ENCODE measurements at regions not wholly inside any gene's neighbourhood (a gene's known extent, or its start where the extent isn't known, plus 50 kb on each side); places are given as distances from the start of the nearest gene placed in this dataset.

DNA sequence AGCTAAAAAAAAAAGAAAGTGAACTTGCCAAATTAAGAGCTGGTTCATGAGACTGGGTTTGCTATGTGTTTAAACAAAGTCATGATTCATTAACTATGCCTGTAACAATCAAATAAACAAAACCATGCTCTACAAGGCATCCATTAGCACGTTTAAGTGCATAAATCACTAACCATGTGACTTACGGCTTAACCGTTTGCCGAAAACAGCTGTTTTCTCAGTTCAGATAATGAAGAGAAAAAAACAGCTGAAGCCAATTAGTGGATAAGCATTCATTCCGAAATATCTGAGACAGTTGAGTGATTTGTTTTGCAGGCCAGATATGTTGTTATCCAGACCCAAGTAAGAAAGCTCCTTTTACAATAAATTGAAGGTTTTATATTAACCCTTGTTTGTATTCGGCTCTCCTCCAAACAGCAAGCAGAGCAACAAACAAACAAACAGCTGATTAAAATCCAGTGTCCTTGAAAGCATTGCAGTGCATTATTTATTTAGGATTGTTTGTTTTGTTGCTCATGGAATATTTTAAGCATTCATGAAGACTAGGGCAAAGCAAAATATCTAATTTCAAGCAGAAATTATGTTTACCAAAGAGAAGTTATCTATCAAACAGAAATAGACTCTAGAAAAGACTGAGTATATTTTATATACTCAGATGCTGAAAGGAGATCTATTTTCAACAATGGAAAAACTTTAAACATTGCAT lies 343.5 kb downstream of the RFPL4B start:
- DNase-seq (ENCODE audit: insufficient read length, low spot score) = no peak
- TF ChIP-seq POLR2A (IDR thresholded peaks at IDR 0.05; ENCODE audit: low read depth, low read length) = no peak
- peak; percentile 60 for FAIRE-seq

DNA sequence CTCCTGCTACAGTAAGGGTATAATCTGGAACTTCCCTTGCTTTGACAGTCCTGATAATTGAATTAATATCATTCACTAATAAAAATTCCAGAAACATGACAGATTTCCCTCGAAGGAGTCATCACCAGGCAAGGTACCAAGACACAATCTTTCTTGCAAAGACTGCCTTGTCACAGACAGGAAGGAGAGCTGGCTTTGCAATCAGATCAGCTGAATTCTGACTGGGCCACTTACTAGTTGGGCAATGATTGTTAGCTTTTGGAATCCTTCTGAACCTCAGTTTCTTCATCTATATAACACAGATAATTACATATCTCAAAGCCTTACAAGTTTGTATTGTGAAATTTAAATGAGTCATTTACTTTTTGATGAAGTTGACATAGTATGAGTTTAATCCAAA lies 344.2 kb downstream of the RFPL4B start:
- FAIRE-seq (peak; percentile 89), DNase-seq (ENCODE audit: insufficient read length, low spot score) (peak; percentile 23)
- no peak for TF ChIP-seq POLR2A (IDR thresholded peaks at IDR 0.05; ENCODE audit: low read depth, low read length)

DNA sequence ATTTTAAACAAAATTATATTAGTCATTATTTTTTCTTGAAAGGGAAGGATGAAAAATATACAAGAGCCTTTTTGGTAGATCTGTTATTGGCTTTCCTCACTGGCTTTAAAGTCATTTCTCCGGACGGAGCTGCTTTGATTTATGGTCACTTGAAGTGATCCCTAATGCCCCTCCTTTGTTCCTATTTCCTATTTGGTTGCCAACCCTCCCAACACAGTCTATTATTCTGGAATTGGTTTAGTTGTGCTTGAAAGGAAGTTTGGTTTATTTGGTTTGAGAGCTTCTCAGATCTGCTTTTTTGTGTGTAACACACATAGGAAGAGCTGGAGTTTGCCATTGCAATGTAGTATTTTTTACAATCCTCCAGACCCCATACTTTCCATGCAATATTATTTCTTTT lies 347.9 kb downstream of the RFPL4B start:
- DNase-seq (ENCODE audit: insufficient read length, low spot score) = no peak
- TF ChIP-seq POLR2A (IDR thresholded peaks at IDR 0.05; ENCODE audit: low read depth, low read length) = no peak
- FAIRE-seq = no peak

DNA sequence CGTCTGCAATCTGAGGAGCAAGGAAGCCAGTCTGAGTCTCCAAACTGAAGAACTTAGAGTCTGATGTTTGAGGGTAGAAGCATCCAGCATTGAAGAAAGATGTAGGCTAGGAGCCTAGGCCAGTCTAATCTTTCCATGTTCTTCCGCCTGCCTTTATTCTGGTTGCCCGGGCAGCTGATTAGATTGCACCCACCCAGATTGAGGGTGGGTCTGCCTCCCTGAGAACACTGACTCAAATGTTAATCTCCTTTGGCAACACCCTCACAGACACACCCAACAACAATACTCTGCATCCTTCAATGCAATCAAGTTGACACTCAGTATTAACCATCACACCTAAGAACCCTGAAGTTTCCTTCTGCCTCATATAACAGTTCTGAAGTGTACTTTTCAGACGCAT lies 350.1 kb downstream of the RFPL4B start:
- FAIRE-seq (no peak), DNase-seq (ENCODE audit: insufficient read length, low spot score) (no peak)
- no peak for TF ChIP-seq POLR2A (IDR thresholded peaks at IDR 0.05; ENCODE audit: low read depth, low read length)

DNA sequence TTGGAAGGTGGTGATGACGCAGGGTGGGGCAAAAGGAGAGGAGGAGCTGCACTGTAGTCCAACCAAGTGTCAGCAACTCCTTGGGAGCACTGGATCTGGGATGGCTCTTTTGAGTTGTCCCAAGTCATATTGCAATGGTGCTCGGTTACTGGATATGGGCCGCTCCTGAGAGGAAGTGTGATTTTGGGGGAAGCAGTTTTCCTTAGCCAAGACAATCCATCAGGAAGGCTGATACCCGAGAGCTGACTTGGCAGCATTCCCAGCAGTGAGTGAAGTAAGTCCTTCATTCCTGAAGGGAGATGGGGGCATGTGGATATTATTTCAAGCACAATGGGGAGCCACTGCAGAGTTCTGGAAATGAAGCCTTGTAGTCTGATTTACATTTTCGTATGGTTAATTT lies 354.1 kb downstream of the RFPL4B start:
- DNase-seq (ENCODE audit: insufficient read length, low spot score) (no peak), FAIRE-seq (no peak)
- TF ChIP-seq POLR2A (IDR thresholded peaks at IDR 0.05; ENCODE audit: low read depth, low read length) = no peak

DNA sequence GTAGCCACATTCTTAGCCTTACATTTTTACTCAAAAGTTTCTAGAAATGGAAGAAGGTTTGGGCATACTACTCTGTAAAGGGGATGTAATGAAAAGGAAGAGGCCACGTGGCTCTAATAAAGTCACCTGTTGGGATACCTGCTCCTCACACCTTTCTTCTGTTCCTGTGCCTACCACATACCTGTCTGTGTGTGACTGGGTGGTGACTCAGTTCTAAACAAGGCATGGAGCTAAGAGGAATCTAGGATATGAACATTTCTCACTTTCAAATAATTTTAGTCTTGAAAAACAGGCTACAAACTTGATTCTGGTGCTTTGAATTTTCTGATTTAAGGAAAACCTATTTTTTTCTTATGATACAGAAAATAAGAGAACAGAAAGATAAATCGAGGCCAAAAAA lies 363.6 kb downstream of the RFPL4B start:
- TF ChIP-seq POLR2A (IDR thresholded peaks at IDR 0.05; ENCODE audit: low read depth, low read length) = no peak
- DNase-seq (ENCODE audit: insufficient read length, low spot score) (no peak), FAIRE-seq (no peak)

DNA sequence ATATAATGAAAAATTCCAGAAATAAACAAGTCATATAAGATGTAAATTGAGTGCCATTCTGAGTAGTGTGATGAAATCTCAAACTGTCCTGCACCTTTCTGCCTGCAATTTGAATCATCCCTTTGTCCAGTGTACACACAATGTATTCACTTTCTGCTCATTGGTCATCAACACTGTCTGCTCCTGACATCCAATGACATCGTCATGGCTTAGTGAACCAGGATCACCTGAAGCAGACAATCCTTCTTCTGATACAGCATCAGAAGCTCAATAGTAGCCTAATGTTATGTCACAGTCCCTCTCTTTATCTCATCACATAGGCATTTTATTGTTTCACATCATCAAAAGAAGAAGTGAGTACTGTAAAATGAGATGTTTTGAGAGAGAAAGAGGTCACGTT lies 366.3 kb downstream of the RFPL4B start:
- TF ChIP-seq POLR2A (IDR thresholded peaks at IDR 0.05; ENCODE audit: low read depth, low read length) = no peak
- no peak for FAIRE-seq
- no peak for DNase-seq (ENCODE audit: insufficient read length, low spot score)

DNA sequence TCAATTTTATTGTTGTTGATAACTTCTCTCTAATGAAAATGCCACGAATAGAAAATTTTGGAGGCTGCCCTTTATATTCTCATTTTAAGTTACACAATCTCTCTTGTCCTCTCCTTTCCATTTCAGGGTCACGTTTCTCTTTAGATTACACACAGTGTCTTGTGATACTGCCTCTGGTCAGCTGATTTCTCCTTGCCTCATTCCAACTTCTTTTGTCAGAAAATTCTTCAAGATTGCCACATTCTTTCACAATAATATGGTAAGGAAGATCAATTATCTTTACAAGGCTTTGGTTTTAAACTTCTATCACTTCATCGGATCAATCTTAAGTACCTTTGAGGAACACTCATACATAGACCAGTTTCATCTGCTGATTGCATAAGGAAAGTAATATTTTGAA lies 370.3 kb downstream of the RFPL4B start:
- DNase-seq (ENCODE audit: insufficient read length, low spot score) = no peak
- FAIRE-seq = no peak
- TF ChIP-seq POLR2A (IDR thresholded peaks at IDR 0.05; ENCODE audit: low read depth, low read length) = no peak

DNA sequence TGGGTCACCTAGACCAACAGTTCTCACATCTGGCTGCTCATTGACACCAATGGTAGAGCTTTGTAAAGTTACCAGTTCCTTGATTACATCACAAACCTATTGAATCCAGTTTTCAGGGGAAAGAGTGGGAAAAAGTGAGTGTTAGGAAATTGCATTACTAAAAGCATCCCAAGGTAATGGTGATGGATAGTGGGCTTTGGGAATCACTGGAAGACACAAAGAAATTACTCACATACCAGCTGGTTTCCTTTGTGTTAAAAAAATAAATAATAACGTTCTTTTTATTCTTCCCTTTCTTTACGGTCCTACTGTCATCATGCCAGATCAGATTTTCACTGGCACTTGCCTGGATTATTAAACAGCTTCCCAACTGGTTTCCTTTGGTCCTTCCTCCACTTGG lies 370.7 kb downstream of the RFPL4B start:
- no peak for DNase-seq (ENCODE audit: insufficient read length, low spot score)
- TF ChIP-seq POLR2A (IDR thresholded peaks at IDR 0.05; ENCODE audit: low read depth, low read length) = no peak
- FAIRE-seq = no peak

DNA sequence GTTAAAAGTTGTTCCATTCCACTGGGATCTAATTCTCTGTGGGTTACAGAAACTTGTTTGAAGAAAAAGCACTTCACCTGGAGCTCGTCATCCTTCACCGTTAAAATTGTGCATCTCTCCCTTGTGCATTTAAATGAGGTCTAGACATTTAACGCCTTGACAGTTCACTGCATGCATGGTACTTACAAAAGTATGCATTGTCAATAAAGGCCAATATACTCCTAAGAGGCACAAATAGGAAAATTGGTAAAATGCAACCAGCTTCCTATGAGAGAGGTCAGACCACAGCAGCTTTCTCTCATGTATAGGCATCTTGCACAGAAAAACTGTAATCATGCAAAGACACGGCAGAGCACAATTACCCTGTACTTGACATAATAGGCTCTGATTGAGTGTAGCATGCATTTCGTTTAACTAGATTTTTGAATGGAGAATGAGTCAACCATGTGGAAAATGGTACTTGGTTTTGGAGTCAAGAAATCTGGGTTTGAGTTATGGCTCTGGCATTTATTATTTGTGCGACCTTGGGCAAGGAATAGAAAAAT lies 378.5 kb downstream of the RFPL4B start:
- TF ChIP-seq POLR2A (IDR thresholded peaks at IDR 0.05; ENCODE audit: low read depth, low read length) = no peak
- DNase-seq (ENCODE audit: insufficient read length, low spot score) = no peak
- no peak for FAIRE-seq

DNA sequence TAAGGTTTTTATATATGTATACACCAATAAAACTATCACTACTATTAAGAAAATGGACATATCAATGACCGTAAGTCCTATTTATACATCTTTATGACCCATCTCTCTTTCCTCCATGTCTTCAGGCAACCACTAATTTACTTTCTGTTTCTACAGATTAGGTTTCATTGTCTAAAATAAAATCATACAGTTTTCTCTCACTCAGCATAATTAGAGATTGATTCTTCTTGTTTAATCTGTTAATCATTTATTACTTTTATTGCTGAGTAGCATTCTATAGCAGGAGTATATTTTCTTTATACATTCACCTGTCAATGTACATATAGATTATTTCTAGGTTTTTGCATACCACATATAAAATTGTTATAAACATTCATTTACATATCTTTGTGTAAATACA lies 388.0 kb downstream of the RFPL4B start:
- TF ChIP-seq POLR2A (IDR thresholded peaks at IDR 0.05; ENCODE audit: low read depth, low read length) = no peak
- FAIRE-seq (no peak), DNase-seq (ENCODE audit: insufficient read length, low spot score) (no peak)

DNA sequence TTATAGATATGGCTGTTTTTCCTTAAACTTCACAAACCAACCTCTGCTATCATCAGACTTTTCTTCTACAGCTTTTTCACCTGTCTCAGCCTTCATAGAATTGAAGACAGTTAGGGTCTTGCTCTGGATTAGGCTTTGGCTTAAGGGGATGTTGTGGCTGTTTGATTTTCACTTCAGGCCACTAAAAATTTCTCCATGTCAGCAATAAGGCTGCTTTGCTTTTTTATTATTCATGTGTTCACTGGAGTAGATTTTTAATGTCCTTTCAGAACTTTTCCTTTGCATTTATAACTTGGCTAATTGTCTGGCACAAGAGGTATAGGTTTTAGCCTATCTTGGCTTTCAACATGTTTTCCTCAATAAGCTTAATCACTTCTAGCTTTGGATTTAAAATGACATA lies 392.6 kb downstream of the RFPL4B start:
- FAIRE-seq (no peak), DNase-seq (ENCODE audit: insufficient read length, low spot score) (no peak)
- TF ChIP-seq POLR2A (IDR thresholded peaks at IDR 0.05; ENCODE audit: low read depth, low read length) = no peak

DNA sequence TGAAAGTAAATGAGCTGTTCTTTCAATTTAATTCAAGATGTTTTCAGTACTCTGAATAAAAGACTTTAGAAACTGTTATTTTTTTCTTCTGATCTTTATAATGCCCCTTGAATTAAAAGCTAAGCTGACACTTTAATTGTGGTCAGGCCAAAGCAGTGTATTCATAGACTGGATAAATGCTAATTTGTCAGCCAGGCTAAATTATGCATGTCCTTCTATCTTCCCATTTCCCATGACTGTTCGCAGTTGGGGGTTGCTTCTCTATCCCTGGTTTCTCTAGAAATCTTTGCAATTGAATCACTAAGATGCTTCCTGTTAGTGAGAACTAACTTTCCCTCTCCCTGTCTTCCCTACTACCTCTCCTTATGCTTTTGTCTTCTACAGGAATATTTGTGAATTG lies 396.2 kb downstream of the RFPL4B start:
- TF ChIP-seq POLR2A (IDR thresholded peaks at IDR 0.05; ENCODE audit: low read depth, low read length) = no peak
- FAIRE-seq = no peak

DNA sequence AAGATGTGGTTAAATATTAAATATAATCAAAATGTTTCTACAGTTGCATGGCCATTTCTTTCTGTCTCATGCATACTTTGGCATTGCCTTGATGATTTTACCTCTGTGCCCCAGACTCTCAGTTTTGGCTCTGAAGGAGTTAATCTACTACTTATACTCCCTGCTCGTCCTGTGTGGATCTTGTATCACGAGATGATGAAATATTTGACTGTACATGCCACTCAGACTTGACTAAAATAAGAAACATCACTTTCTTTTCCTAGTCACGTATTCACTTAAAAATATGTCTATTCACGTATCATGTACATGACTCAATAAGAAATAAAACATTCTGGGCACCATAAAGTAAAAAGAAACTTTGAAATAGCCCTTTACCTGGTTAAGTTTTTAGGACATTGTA lies 397.7 kb downstream of the RFPL4B start:
- no peak for FAIRE-seq
- no peak for TF ChIP-seq POLR2A (IDR thresholded peaks at IDR 0.05; ENCODE audit: low read depth, low read length)

More for the DNA sequence above, 396.2 kb downstream of the RFPL4B start:
- DNase-seq (ENCODE audit: insufficient read length, low spot score) = no peak

DNA sequence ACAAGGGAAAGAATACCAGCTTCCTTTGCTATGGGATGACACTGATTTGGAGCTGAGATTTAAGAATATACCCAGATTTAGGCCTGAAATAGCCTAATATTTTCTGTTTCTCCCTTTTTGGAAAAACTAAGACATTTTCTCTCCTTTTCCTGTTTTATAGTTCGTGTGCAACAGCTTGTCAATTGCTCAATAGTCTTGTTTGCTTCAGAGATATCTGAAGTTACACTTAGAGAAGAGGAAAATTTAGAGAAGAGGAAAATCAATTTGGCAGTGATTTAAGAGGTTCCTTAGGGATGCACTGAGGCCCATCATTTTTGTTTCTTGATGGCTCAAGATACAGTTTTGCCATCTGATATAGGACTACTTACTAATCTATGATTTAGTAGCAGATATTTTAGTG lies 398.6 kb downstream of the RFPL4B start:
- TF ChIP-seq POLR2A (IDR thresholded peaks at IDR 0.05; ENCODE audit: low read depth, low read length) = no peak
- FAIRE-seq = no peak

More for the DNA sequence above, 397.7 kb downstream of the RFPL4B start:
- no peak for DNase-seq (ENCODE audit: insufficient read length, low spot score)

More for the DNA sequence above, 398.6 kb downstream of the RFPL4B start:
- DNase-seq (ENCODE audit: insufficient read length, low spot score) = no peak
